Skeletal muscle cell (primary cell): ENCODE measurements at regions not wholly inside any gene's neighbourhood (a gene's known extent, or its start where the extent isn't known, plus 50 kb on each side); places are given as distances from the start of the nearest gene placed in this dataset.

Experiments used
- DNase-seq: peaks from one replicate; pipeline ENCODE4 v3.0.0-alpha.2; 2010; ENCODE audit warnings: low read depth
- H3K4me3 ChIP-seq: 2 replicates; pipeline ENCODE4 v1.5.1; 2011; ENCODE audit warnings: low read depth, mild to moderate bottlenecking, control low read depth, low read length, moderate library complexity

GRCh38 chr7:51477819-51478218, 161.2 kb upstream of the COBL start:
- DNase-seq = no peak
- H3K4me3 ChIP-seq = no peak overlapping the region

- no peak overlapping the region for H3K4me3 ChIP-seq
Observed at GRCh38 chr7:51477323-51477722, 160.7 kb upstream of the COBL start.

GRCh38 chr7:51476026-51476425, 159.4 kb upstream of the COBL start:
- H3K4me3 ChIP-seq = no peak overlapping the region
- DNase-seq = no peak

More at GRCh38 chr7:51477323-51477722, 160.7 kb upstream of the COBL start:
- no peak for DNase-seq

GRCh38 chr7:51472873-51473272, 156.3 kb upstream of the COBL start:
- no peak for DNase-seq
- no peak overlapping the region for H3K4me3 ChIP-seq

GRCh38 chr7:51471981-51472296, 155.3 kb upstream of the COBL start:
- no peak for DNase-seq
- H3K4me3 ChIP-seq = no peak overlapping the region

- no peak overlapping the region for H3K4me3 ChIP-seq
- no peak for DNase-seq
Observed at GRCh38 chr7:51471210-51471980, 154.8 kb upstream of the COBL start.

- H3K4me3 ChIP-seq = no peak overlapping the region
- no peak for DNase-seq
Observed at GRCh38 chr7:51467384-51468017, 150.9 kb upstream of the COBL start.

GRCh38 chr7:51459809-51460208, 143.2 kb upstream of the COBL start:
- H3K4me3 ChIP-seq = no peak overlapping the region

GRCh38 chr7:51458693-51459092, 142.1 kb upstream of the COBL start:
- no peak overlapping the region for H3K4me3 ChIP-seq
- DNase-seq = no peak

More at GRCh38 chr7:51459809-51460208, 143.2 kb upstream of the COBL start:
- no peak for DNase-seq

GRCh38 chr7:51457079-51457478, 140.5 kb upstream of the COBL start:
- DNase-seq = no peak
- no peak overlapping the region for H3K4me3 ChIP-seq

- DNase-seq = no peak
- no peak overlapping the region for H3K4me3 ChIP-seq
Observed at GRCh38 chr7:51456431-51457060, 139.9 kb upstream of the COBL start.

- no peak overlapping the region for H3K4me3 ChIP-seq
- DNase-seq = no peak
Observed at GRCh38 chr7:51455948-51456347, 139.3 kb upstream of the COBL start.

- H3K4me3 ChIP-seq = no peak overlapping the region
- no peak for DNase-seq
Observed at GRCh38 chr7:51455513-51455912, 138.9 kb upstream of the COBL start.

- no peak for DNase-seq
- no peak overlapping the region for H3K4me3 ChIP-seq
Observed at GRCh38 chr7:51455086-51455485, 138.5 kb upstream of the COBL start.

GRCh38 chr7:51452694-51453093, 136.1 kb upstream of the COBL start:
- DNase-seq = no peak
- H3K4me3 ChIP-seq = no peak overlapping the region

- no peak for DNase-seq
- no peak overlapping the region for H3K4me3 ChIP-seq
Observed at GRCh38 chr7:51451751-51452476, 135.3 kb upstream of the COBL start.

GRCh38 chr7:51450541-51450940, 133.9 kb upstream of the COBL start:
- DNase-seq = no peak
- no peak overlapping the region for H3K4me3 ChIP-seq

- DNase-seq = no peak
- H3K4me3 ChIP-seq = no peak overlapping the region
Observed at GRCh38 chr7:51446785-51447184, 130.2 kb upstream of the COBL start.

- no peak overlapping the region for H3K4me3 ChIP-seq
Observed at GRCh38 chr7:51446356-51446755, 129.7 kb upstream of the COBL start.

GRCh38 chr7:51444936-51445335, 128.3 kb upstream of the COBL start:
- no peak overlapping the region for H3K4me3 ChIP-seq
- DNase-seq = no peak

More at GRCh38 chr7:51446356-51446755, 129.7 kb upstream of the COBL start:
- DNase-seq = no peak
